PC-9 (cell line): ENCODE measurements at regions not wholly inside any gene's neighbourhood (a gene's known extent, or its start where the extent isn't known, plus 50 kb on each side); places are given as distances from the start of the nearest gene placed in this dataset.

ENCODE experiments used
- EZH2 ChIP-seq: fragments of 200-600 bp; sonication (generic); IDR thresholded peaks from 2 replicates; pipeline ENCODE4 v1.8.0; 2017; ENCODE audit warnings: antibody characterized with exemption, low read depth
- TF ChIP-seq, protein P1 (sequence below): fragments of 200-600 bp; sonication (generic); conservative IDR thresholded peaks from 2 replicates; pipeline ENCODE4 v1.6.1; 2017; ENCODE audit warnings: mixed run types, antibody characterized with exemption, mild to moderate bottlenecking, moderate library complexity

DNA sequence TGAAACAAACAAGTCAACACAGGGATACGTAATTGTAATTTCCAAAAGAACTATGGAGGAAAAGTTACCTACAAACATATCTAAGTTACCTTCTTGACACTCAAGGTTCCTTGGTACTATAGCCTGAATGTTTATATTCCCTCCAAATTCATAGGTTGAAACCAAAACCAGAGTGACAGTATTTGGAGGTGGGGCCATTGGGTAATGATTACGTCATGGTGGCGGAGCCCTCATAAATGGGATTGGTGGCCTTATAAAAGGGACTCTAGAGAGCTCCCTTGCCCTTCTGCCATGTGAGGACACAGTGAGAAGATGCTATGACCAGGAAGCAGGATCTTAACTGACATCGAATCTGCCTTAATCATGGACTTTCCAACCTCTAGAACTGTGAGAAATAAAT lies 87.3 kb downstream of the PMAIP1 start:
- TF ChIP-seq, protein P1, sequence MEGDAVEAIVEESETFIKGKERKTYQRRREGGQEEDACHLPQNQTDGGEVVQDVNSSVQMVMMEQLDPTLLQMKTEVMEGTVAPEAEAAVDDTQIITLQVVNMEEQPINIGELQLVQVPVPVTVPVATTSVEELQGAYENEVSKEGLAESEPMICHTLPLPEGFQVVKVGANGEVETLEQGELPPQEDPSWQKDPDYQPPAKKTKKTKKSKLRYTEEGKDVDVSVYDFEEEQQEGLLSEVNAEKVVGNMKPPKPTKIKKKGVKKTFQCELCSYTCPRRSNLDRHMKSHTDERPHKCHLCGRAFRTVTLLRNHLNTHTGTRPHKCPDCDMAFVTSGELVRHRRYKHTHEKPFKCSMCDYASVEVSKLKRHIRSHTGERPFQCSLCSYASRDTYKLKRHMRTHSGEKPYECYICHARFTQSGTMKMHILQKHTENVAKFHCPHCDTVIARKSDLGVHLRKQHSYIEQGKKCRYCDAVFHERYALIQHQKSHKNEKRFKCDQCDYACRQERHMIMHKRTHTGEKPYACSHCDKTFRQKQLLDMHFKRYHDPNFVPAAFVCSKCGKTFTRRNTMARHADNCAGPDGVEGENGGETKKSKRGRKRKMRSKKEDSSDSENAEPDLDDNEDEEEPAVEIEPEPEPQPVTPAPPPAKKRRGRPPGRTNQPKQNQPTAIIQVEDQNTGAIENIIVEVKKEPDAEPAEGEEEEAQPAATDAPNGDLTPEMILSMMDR, result no peak
- no peak for TF ChIP-seq EZH2
